HCT116 (cell line): ENCODE measurements at regions not wholly inside any gene's neighbourhood (a gene's known extent, or its start where the extent isn't known, plus 50 kb on each side); places are given as distances from the start of the nearest gene placed in this dataset.

Source experiments
- ATAC-seq: fragments of 200-7000 bp; cut with Tn5 transposase; 2 replicates; pipeline ENCODE4 v1.9.1; 2020; ENCODE audit warnings: mild to moderate bottlenecking, moderate library complexity
- BruUV-seq: library from RNA; stranded (reverse); fragments of 400-500 nt; replicated peaks from 2 replicates; lab custom pipeline; 2021; lab: Mats Ljungman, UMichigan
- CTCF ChIA-PET: fragments of 300-600 bp; sonication (Branson Sonifier 250); formaldehyde crosslinking; loops from one replicate; lab custom pipeline; 2021; ENCODE audit warnings: antibody characterized with exemption; lab: Charles Lee
- POLR2A ChIA-PET: fragments of 300-600, 350-600 bp; sonication (Branson Sonifier 250); formaldehyde crosslinking; loops from one replicate; lab custom pipeline; 2021; ENCODE audit warnings: antibody characterized with exemption; lab: Charles Lee
- RAD21 ChIA-PET, 2 experiments: fragments of 300-600 bp; sonication (Branson Sonifier 250); formaldehyde crosslinking; loops; one replicate each; lab custom pipeline; 2023; ENCODE audit warnings: low total read pairs in 2 of 2; ENCODE audit not compliant: uncharacterized antibody in 2 of 2, unreplicated experiment in 2 of 2, low non-redundant PET in 1 of 2; lab: Charles Lee
- DNase-seq: peaks from one replicate; pipeline ENCODE4 v3.0.0-alpha.2; 2010; ENCODE audit warnings: low read depth, low spot score
- H2AFZ ChIP-seq: fragments of 200-600 bp; shearing (Covaris generic), sonication (generic); 2 replicates; pipeline ENCODE4 v1.6.1; 2017; ENCODE audit warnings: low read depth, mixed run types, mixed read lengths, antibody characterized with exemption, low read length; ENCODE audit not compliant: poor library complexity, severe bottlenecking
- H3K27ac ChIP-seq: 2 replicates; pipeline ENCODE4 v1.5.1; 2012; ENCODE audit warnings: low read depth, low read length
- H3K27me3 ChIP-seq: fragments of 200-600 bp; sonication (generic); 2 replicates; pipeline ENCODE4 v1.6.1; 2016; ENCODE audit warnings: mixed run types, low read length, mixed read lengths; ENCODE audit not compliant: insufficient read depth
- H3K36me3 ChIP-seq, 2 experiments: fragments of 200-500 bp in 1 of 2; fragments of 200-600 bp in 1 of 2; sonication (Bioruptor generic) in 1 of 2; sonication (generic) in 1 of 2; 2 replicates each; pipeline versions ENCODE4 v1.5.1 to v1.6.1; 2014 to 2016; ENCODE audit warnings: low read length in 2 of 2, inconsistent platforms in 1 of 2, mixed read lengths in 1 of 2, mixed run types in 1 of 2; ENCODE audit not compliant: insufficient read depth in 2 of 2, control insufficient read depth in 1 of 2
- H3K4me1 ChIP-seq, 2 experiments: fragments of 200-600 bp in 1 of 2; sonication (generic) in 1 of 2; 2 replicates each; pipeline versions ENCODE4 v1.5.1 to v1.6.1; 2012 to 2017; ENCODE audit warnings: low read length in 2 of 2, inconsistent platforms in 1 of 2, mild to moderate bottlenecking in 1 of 2, mixed read lengths in 1 of 2, mixed run types in 1 of 2, moderate library complexity in 1 of 2; ENCODE audit not compliant: insufficient read depth in 2 of 2, control insufficient read depth in 1 of 2
- H3K4me2 ChIP-seq: fragments of 200-600 bp; sonication (generic); 2 replicates; pipeline ENCODE4 v1.6.1; 2017; ENCODE audit warnings: mixed run types, low read length, mixed read lengths
- H3K4me3 ChIP-seq, 2 experiments: fragments of 200-600 bp in 1 of 2; sonication (generic) in 1 of 2; replicated peaks in 1 of 2; 2 replicates each; pipeline ENCODE4 v1.5.1; 2011 to 2016; ENCODE audit warnings: low read length in 2 of 2, control low read depth in 1 of 2, low read depth in 1 of 2, mild to moderate bottlenecking in 1 of 2, mixed read lengths in 1 of 2, mixed run types in 1 of 2
- H3K79me2 ChIP-seq: fragments of 200-600 bp; sonication (generic); 2 replicates; pipeline ENCODE4 v1.6.1; 2017; ENCODE audit warnings: mild to moderate bottlenecking, mixed run types, low read length, moderate library complexity, mixed read lengths; ENCODE audit not compliant: insufficient read depth
- H3K9ac ChIP-seq: fragments of 200-600 bp; sonication (generic); 2 replicates; pipeline ENCODE4 v1.6.1; 2016; ENCODE audit warnings: low read length, mixed read lengths
- H3K9me2 ChIP-seq: fragments of 200-600 bp; sonication (generic), shearing (Covaris generic); 2 replicates; pipeline ENCODE4 v1.6.1; 2017; ENCODE audit warnings: mixed run types, mild to moderate bottlenecking, moderate library complexity; ENCODE audit not compliant: insufficient read depth
- H3K9me3 ChIP-seq, 2 experiments: fragments of 200-500 bp in 1 of 2; fragments of 200-600 bp in 1 of 2; sonication (Bioruptor generic) in 1 of 2; sonication (generic) in 1 of 2; 2 replicates each; pipeline ENCODE4 v1.6.1; 2014 to 2017; ENCODE audit warnings: low read length in 2 of 2, mixed read lengths in 2 of 2, inconsistent platforms in 1 of 2, low read depth in 1 of 2, mild to moderate bottlenecking in 1 of 2, mixed run types in 1 of 2, moderate library complexity in 1 of 2; ENCODE audit not compliant: control insufficient read depth in 1 of 2, insufficient read depth in 1 of 2
- H4K20me1 ChIP-seq: fragments of 200-600 bp; sonication (generic), shearing (Covaris generic); 2 replicates; pipeline ENCODE4 v1.6.1; 2017; ENCODE audit warnings: mixed run types, mild to moderate bottlenecking, moderate library complexity; ENCODE audit not compliant: insufficient read depth
- ATF3 ChIP-seq: IDR thresholded peaks from 2 replicates; pipeline ENCODE4 v1.6.1; 2012
- CTCF ChIP-seq, 3 experiments: fragments of 200-600 bp in 1 of 3; sonication (generic) in 1 of 3; IDR thresholded peaks in 2 of 3; conservative IDR thresholded peaks in 1 of 3; 2 replicates each; pipeline ENCODE4 v1.5.1; 2012 to 2017; ENCODE audit warnings: low read depth in 2 of 3, low read length in 2 of 3, antibody characterized with exemption in 1 of 3, borderline replicate concordance in 1 of 3, control low read depth in 1 of 3, mild to moderate bottlenecking in 1 of 3, mixed read lengths in 1 of 3, mixed run types in 1 of 3, moderate library complexity in 1 of 3; ENCODE audit not compliant: insufficient read depth in 1 of 3
- EGR1 ChIP-seq: IDR thresholded peaks from 2 replicates; pipeline ENCODE4 v1.6.1; 2012; ENCODE audit warnings: low read depth
- EZH2 ChIP-seq: fragments of 200-600 bp; sonication (generic); IDR thresholded peaks from 2 replicates; pipeline ENCODE4 v1.6.1; 2017; ENCODE audit warnings: antibody characterized with exemption, mixed run types
- EZH2phosphoT487 ChIP-seq: fragments of 200-600 bp; IDR thresholded peaks from 2 replicates; pipeline ENCODE4 v1.6.1; 2018; ENCODE audit warnings: antibody characterized with exemption, borderline replicate concordance
- POLR2AphosphoS5 ChIP-seq: IDR thresholded peaks from 2 replicates; pipeline ENCODE4 v1.6.1; 2011; ENCODE audit warnings: mild to moderate bottlenecking, low read depth, low read length, moderate library complexity
- RAD21 ChIP-seq: IDR thresholded peaks from 2 replicates; pipeline ENCODE4 v1.6.1; 2012; ENCODE audit warnings: low read depth, mild to moderate bottlenecking
- SIN3A ChIP-seq: IDR thresholded peaks from 2 replicates; pipeline ENCODE4 v1.6.1; 2012; ENCODE audit warnings: low read depth
- SP1 ChIP-seq: IDR thresholded peaks from 2 replicates; pipeline ENCODE4 v1.6.1; 2012; ENCODE audit warnings: low read depth
- TCF7L2 ChIP-seq: IDR thresholded peaks from 2 replicates; pipeline ENCODE4 v1.7.0; 2011; ENCODE audit warnings: borderline replicate concordance, inconsistent platforms; ENCODE audit not compliant: insufficient read depth, insufficient read length; ENCODE audit errors: extremely low read depth
- YY1 ChIP-seq: IDR thresholded peaks from 2 replicates; pipeline ENCODE4 v1.6.1; 2011; ENCODE audit warnings: low read length, low read depth, moderate library complexity, mild to moderate bottlenecking; ENCODE audit not compliant: insufficient replicate concordance; ENCODE audit errors: extremely low read depth
- ZFX ChIP-seq: fragments of 450-650 bp; IDR thresholded peaks from 2 replicates; pipeline ENCODE4 v1.6.1; 2017
- ZNF274 ChIP-seq: fragments of 200-500 bp; sonication (Bioruptor generic); IDR thresholded peaks from 2 replicates; pipeline ENCODE4 v1.6.1; 2014; ENCODE audit warnings: mild to moderate bottlenecking, low read depth, low read length, inconsistent platforms
- intact Hi-C: fragments of 100-400 bp; cut with micrococcal nuclease; formaldehyde crosslinking; loops from 2 replicates; pipeline ENCODE4 v1.10.0; 2022
- TF ChIP-seq, protein P1 (sequence below): IDR thresholded peaks from 2 replicates; pipeline ENCODE4 v1.6.1; 2012; ENCODE audit warnings: low read depth

DNA sequence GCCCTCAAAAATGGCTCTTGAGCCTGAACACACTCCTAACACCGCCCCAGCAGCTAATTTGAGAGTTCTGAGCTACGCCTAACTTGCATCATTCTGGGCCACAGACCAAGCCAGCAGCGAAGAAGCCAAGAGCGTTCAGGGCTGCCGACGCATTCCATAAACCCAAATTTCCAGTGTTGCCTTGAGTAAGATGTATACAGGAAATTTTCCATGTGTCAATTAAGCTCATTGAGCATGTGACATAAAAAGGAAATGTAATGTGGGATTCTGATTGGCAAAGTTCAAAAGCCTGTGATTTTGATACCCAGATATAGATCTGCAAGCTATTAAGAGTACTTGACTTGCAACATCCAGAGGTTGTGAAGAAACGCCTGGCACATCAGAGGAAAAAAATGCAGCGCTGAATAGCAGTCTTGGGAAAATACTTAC, 148.6 kb upstream of the NR2F2 start:
- no peaks in the 10 kb centered on the region for H3K79me2 ChIP-seq
- ATAC-seq (no peak), DNase-seq (no peak)
- H3K9me2 ChIP-seq: no peaks in the 10 kb centered on the region
- H3K4me3 ChIP-seq: no peak overlapping the region
- no peak for TF ChIP-seq ZFX
- no peak for TF ChIP-seq SP1
- TF ChIP-seq POLR2AphosphoS5: no peak
- no peak for TF ChIP-seq ZNF274
- TF ChIP-seq RAD21: no peak
- no peak for TF ChIP-seq SIN3A
- no peak for TF ChIP-seq YY1
- TF ChIP-seq, all 23 proteins: peak for 0
- Histone ChIP-seq H3K36me3 (no peaks in the 10 kb centered on the region), H2AFZ (no peak overlapping the region), H3K27ac (no peak overlapping the region), H3K4me2 (no peak overlapping the region), H3K27me3 (no peaks in the 10 kb centered on the region), H4K20me1 (no peaks in the 10 kb centered on the region), H3K9me3 (no peaks in the 10 kb centered on the region), H3K9ac (no peak overlapping the region), H3K4me1 (peaks cover 0 to 6% of the 10 kb centered on the region in 2 experiments; a peak in 1 of 4 replicates)
- POLR2A ChIA-PET: no interaction called here
- intact Hi-C loops: no loop called here
- BruUV-seq: no TSS peak
- CTCF ChIA-PET: no interaction called here
- RAD21 ChIA-PET: no interaction called here

DNA sequence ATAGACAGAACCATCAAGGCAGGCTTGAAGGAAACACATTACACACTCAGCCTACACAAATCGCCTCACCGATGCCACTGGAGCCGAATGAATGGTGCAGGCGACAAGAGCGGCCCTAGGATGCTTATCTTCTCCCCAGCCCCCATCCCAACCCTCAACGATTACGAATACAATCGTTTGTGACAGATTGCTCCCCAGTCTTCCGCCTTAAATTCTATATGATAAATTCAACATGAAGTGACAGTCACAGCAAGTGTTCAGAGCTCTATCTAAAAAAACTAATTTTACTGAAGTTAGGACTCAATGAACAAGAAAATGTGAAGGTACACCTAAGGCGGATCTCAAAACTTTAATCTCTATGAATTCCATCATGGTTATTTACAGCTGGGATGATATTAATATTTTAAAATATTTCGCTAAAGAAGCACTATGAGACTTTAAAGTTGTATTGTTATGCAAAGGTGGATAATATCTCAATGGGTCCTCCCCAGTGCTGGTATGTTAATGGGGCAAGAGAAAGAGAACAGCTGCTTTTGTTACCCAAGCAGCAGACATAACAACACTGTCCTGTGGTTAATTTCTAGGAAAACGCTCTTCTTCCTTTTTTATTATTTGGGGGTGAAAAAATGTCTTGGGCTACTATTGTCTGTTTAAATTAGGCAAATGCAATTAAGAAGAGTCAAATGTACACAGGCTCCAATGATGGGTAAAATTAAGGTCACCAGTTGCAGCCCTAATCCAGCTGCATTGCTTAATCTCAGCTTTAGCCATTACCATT, 147.6 kb upstream of the NR2F2 start:
- ChIA-PET RAD21 (no interaction called here), CTCF (interaction anchor here (0.6 kb wide), 1 partner anchor 153 kb away, joined by 3 read pairs; no protein-coding TSS in a partner anchor), POLR2A (no interaction called here)
- Histone ChIP-seq H3K9me2 (no peaks in the 10 kb centered on the region), H3K27ac (no peak overlapping the region), H3K36me3 (no peaks in the 10 kb centered on the region), H2AFZ (no peak overlapping the region), H3K4me1 (peaks cover 0 to 6% of the 10 kb centered on the region in 2 experiments; a peak in 1 of 4 replicates), H3K9ac (no peak overlapping the region), H3K4me2 (no peak overlapping the region), H4K20me1 (no peaks in the 10 kb centered on the region), H3K27me3 (no peaks in the 10 kb centered on the region), H3K4me3 (no peak overlapping the region), H3K79me2 (no peaks in the 10 kb centered on the region), H3K9me3 (no peaks in the 10 kb centered on the region)
- ATAC-seq (no peak), DNase-seq (no peak)
- BruUV-seq: no TSS peak
- intact Hi-C loops: no loop called here
- TF ChIP-seq EZH2phosphoT487: no peak
- TF ChIP-seq EZH2: no peak
- no peak for TF ChIP-seq EGR1
- no peak for TF ChIP-seq SP1
- TF ChIP-seq ZFX: no peak
- TF ChIP-seq TCF7L2: no peak
- TF ChIP-seq CTCF (IDR thresholded peaks at IDR 0.05 in 2 of 3, conservative IDR thresholded peaks at IDR 0.05 in 1 of 3; ENCODE audit: borderline replicate concordance in 1 of 3, insufficient read depth in 1 of 3, low read depth in 2 of 3, low read length in 2 of 3): no peak
- no peak for TF ChIP-seq RAD21
- no peak for TF ChIP-seq POLR2AphosphoS5
- no peak for TF ChIP-seq ATF3
- TF ChIP-seq, protein P1, sequence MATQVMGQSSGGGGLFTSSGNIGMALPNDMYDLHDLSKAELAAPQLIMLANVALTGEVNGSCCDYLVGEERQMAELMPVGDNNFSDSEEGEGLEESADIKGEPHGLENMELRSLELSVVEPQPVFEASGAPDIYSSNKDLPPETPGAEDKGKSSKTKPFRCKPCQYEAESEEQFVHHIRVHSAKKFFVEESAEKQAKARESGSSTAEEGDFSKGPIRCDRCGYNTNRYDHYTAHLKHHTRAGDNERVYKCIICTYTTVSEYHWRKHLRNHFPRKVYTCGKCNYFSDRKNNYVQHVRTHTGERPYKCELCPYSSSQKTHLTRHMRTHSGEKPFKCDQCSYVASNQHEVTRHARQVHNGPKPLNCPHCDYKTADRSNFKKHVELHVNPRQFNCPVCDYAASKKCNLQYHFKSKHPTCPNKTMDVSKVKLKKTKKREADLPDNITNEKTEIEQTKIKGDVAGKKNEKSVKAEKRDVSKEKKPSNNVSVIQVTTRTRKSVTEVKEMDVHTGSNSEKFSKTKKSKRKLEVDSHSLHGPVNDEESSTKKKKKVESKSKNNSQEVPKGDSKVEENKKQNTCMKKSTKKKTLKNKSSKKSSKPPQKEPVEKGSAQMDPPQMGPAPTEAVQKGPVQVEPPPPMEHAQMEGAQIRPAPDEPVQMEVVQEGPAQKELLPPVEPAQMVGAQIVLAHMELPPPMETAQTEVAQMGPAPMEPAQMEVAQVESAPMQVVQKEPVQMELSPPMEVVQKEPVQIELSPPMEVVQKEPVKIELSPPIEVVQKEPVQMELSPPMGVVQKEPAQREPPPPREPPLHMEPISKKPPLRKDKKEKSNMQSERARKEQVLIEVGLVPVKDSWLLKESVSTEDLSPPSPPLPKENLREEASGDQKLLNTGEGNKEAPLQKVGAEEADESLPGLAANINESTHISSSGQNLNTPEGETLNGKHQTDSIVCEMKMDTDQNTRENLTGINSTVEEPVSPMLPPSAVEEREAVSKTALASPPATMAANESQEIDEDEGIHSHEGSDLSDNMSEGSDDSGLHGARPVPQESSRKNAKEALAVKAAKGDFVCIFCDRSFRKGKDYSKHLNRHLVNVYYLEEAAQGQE: no peak
